HEK293T (cell line): ENCODE measurements at regions not wholly inside any gene's neighbourhood (a gene's known extent, or its start where the extent isn't known, plus 50 kb on each side); places are given as distances from the start of the nearest gene placed in this dataset.

ENCODE experiments used
- CTCF ChIA-PET: fragments of 350-600 bp; formaldehyde crosslinking; extraction: SDS; loops from one replicate; lab custom pipeline; 2021; ENCODE audit warnings: antibody characterized with exemption, inconsistent platforms; lab: Yijun Ruan, JAX
- POLR2A ChIA-PET: fragments of 350-600 bp; formaldehyde crosslinking; extraction: SDS; loops from one replicate; lab custom pipeline; 2020; ENCODE audit warnings: antibody characterized with exemption, inconsistent platforms; lab: Yijun Ruan, JAX
- DNase-seq: peaks from one replicate; pipeline ENCODE4 v3.0.0; 2012; ENCODE audit warnings: mixed read lengths; ENCODE audit errors: extremely low spot score
- ARNT ChIP-seq: fragments of 450-650 bp; IDR thresholded peaks from 2 replicates; pipeline ENCODE4 v1.6.1; 2017; ENCODE audit warnings: mild to moderate bottlenecking
- BHLHE40 ChIP-seq: fragments of 450-650 bp; IDR thresholded peaks from 2 replicates; pipeline ENCODE4 v1.6.1; 2016; ENCODE audit warnings: mild to moderate bottlenecking, moderate library complexity, borderline replicate concordance
- CTBP1 ChIP-seq: fragments of 450-650 bp; IDR thresholded peaks from 2 replicates; pipeline ENCODE4 v1.6.1; 2016; ENCODE audit warnings: borderline replicate concordance
- ELF4 ChIP-seq: fragments of 450-650 bp; IDR thresholded peaks from 2 replicates; pipeline ENCODE4 v1.6.1; 2017; ENCODE audit warnings: antibody characterized with exemption
- FOXA1 ChIP-seq: fragments of 450-650 bp; IDR thresholded peaks from 2 replicates; pipeline ENCODE4 v1.6.1; 2016; ENCODE audit warnings: mild to moderate bottlenecking
- FOXK2 ChIP-seq: fragments of 450-650 bp; IDR thresholded peaks from 2 replicates; pipeline ENCODE4 v1.6.1; 2016; ENCODE audit warnings: mild to moderate bottlenecking
- FOXM1 ChIP-seq: fragments of 450-650 bp; IDR thresholded peaks from 2 replicates; pipeline ENCODE4 v1.6.1; 2017; ENCODE audit warnings: mild to moderate bottlenecking, borderline replicate concordance
- HDGF ChIP-seq: fragments of 450-650 bp; IDR thresholded peaks from 2 replicates; pipeline ENCODE4 v1.6.1; 2017; ENCODE audit warnings: antibody characterized with exemption, borderline replicate concordance
- L3MBTL2 ChIP-seq: fragments of 450-650 bp; conservative IDR thresholded peaks from 2 replicates; pipeline ENCODE4 v1.6.1; 2016; ENCODE audit warnings: mild to moderate bottlenecking
- LEF1 ChIP-seq: fragments of 450-650 bp; IDR thresholded peaks from 2 replicates; pipeline ENCODE4 v1.6.1; 2017; ENCODE audit warnings: mild to moderate bottlenecking, borderline replicate concordance
- NFRKB ChIP-seq: fragments of 450-650 bp; IDR thresholded peaks from 2 replicates; pipeline ENCODE4 v1.6.1; 2016; ENCODE audit warnings: mild to moderate bottlenecking, moderate library complexity
- SP1 ChIP-seq: fragments of 450-650 bp; IDR thresholded peaks from 2 replicates; pipeline ENCODE4 v1.6.1; 2017
- SUZ12 ChIP-seq: fragments of 450-650 bp; IDR thresholded peaks from 2 replicates; pipeline ENCODE4 v1.6.1; 2016; ENCODE audit warnings: mild to moderate bottlenecking
- TARDBP ChIP-seq: fragments of 450-650 bp; IDR thresholded peaks from 2 replicates; pipeline ENCODE4 v1.6.1; 2016
- ZNF384 ChIP-seq: fragments of 450-650 bp; IDR thresholded peaks from 2 replicates; pipeline ENCODE4 v1.6.1; 2016
- TF ChIP-seq, protein P1 (sequence below): fragments of 450-650 bp; IDR thresholded peaks from 2 replicates; pipeline ENCODE4 v1.6.1; 2016

DNA sequence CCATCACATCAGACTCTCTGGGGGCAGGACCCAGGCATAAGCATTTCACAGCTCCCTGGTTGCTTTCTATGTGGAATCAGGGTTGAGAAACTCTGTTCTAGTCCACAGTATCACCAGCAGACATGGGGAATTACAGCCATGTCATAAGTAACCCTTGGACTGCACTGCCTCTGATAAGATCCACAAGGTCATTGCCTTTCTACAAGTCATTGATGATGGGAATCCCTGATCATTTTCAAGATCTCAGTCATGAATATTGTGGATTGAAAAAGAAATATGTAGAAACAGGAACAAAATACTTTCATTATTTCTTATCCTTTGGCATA, 304.1 kb downstream of the KLF6 start:
- CTCF ChIA-PET = no interaction called here

DNA sequence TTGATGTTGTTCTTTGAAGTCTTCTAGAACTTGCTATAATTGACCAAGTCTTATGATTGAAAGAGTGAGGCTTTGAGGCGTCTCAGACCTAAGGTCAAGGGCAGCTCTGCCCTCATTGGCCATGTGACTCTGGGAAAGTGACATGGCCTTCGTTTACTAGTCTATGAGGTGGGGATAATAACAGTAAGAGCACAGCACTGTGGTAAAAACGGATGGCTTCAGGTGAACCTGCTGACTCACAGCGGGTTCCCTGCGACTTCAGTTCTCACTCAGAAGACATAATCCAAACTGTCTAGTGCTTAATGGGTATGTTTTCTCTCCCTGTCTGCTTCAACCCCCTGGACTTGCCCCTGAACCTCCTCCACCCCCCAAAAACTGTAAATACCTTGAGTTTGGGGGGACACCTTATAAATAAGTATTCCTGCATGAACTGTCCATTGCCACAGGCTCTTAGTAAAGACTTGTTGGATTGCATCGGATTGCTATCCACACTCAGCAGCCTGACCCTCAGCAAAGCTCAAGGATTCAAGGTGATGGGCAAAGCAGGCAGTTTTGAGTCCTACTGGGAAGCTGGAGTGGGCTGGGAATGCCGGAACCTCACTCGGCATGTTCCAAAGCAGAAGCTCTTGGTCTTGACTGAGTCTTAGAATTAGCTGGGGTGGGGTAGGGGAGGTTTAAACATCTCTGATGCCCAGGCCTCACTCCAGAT, 304.6 kb downstream of the KLF6 start:
- ChIA-PET POLR2A (no interaction called here), CTCF (no interaction called here)
- no peak for DNase-seq
- no peak for TF ChIP-seq FOXA1
- TF ChIP-seq L3MBTL2 = no peak
- TF ChIP-seq FOXM1 = no peak
- no peak for TF ChIP-seq SUZ12

More for the DNA sequence above, 304.1 kb downstream of the KLF6 start:
- no peak for TF ChIP-seq LEF1
- TF ChIP-seq ARNT = no peak
- no peak for TF ChIP-seq FOXK2
- no peak for TF ChIP-seq CTBP1
- TF ChIP-seq ELF4 = no peak
- no peak for TF ChIP-seq BHLHE40
- TF ChIP-seq HDGF = no peak
- no peak for TF ChIP-seq ZNF384
- TF ChIP-seq L3MBTL2 = no peak
- TF ChIP-seq SUZ12 = no peak
- no peak for TF ChIP-seq TARDBP
- TF ChIP-seq SP1 = no peak
- no peak for TF ChIP-seq FOXA1
- no peak for TF ChIP-seq FOXM1
- POLR2A ChIA-PET = no interaction called here
- no peak for DNase-seq

DNA sequence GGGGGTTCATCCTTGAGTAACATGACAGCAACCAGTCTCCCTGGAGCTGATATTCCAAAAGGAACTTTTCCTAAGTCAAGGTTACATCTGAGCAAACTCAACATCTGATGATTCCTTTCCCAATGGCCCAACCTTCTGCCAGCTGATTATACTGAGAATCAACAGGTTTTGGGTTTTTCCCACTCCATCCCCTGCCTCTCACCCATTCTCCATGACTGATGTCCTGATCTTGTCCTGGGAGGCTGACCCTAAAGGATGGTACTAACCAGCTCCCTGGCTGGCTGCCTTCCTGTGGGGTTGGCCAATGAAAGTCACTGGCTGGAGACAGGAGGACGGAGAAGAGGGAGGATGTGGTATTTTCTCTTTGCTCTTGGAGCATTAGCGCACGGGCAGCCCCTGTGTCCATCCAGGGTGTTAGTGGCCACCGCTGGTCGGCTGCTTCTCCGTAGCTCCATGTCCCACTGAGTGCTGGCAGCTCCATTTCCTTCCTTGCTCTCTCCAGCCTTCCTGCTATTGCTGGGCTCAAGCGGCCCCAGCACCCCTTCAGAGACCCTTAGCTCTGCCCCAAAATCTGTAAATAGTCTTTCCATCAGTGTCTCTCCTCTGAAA, 306.2 kb upstream of the PITRM1 start:
- TF ChIP-seq CTBP1 (no peak), ELF4 (no peak)
- ChIA-PET CTCF (no interaction called here), POLR2A (no interaction called here)
- no peak for DNase-seq

DNA sequence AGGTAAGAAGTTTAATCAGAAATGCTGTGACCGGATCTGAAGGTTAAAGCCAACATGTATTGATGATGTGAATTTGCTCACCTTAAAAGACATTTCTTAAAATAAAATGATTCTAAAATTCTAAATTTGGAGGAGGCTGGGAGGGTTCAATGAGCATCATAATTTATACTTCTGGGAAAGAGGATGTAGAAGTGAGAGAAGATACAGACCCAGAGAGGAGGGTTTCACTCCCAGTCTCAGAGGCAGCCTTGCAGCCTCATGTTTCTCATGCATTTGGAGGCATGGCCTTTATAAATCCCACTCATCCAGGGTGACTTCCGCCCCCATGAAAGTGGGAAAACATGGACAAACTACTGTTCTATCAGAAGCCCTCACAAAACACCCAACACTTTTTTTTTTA, 305.6 kb upstream of the PITRM1 start:
- no peak for TF ChIP-seq ARNT
- no peak for DNase-seq
- POLR2A ChIA-PET = no interaction called here
- CTCF ChIA-PET = no interaction called here

DNA sequence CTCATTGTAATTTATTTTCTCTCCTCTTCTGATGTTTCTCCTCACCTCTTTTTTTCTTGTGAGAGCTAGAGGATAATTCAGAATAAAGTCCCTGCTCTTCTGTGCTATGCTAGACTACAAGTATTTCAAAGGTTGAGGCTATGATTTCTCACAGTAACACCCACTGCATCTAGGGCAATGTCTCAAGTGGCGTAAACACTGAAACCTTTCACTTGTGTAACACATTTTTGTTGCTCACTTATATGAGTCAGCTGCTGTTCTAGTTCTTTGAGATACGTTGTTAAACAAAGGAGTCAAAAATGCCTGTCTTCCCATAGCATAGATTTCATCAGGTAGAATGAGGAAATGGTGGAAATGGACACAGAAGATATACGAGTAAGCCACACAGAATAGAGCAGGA, 305.1 kb upstream of the PITRM1 start:
- DNase-seq = no peak
- TF ChIP-seq NFRKB = no peak
- TF ChIP-seq FOXK2 = no peak
- TF ChIP-seq BHLHE40 = no peak
- no peak for TF ChIP-seq SUZ12
- POLR2A ChIA-PET = no interaction called here
- CTCF ChIA-PET = no interaction called here

DNA sequence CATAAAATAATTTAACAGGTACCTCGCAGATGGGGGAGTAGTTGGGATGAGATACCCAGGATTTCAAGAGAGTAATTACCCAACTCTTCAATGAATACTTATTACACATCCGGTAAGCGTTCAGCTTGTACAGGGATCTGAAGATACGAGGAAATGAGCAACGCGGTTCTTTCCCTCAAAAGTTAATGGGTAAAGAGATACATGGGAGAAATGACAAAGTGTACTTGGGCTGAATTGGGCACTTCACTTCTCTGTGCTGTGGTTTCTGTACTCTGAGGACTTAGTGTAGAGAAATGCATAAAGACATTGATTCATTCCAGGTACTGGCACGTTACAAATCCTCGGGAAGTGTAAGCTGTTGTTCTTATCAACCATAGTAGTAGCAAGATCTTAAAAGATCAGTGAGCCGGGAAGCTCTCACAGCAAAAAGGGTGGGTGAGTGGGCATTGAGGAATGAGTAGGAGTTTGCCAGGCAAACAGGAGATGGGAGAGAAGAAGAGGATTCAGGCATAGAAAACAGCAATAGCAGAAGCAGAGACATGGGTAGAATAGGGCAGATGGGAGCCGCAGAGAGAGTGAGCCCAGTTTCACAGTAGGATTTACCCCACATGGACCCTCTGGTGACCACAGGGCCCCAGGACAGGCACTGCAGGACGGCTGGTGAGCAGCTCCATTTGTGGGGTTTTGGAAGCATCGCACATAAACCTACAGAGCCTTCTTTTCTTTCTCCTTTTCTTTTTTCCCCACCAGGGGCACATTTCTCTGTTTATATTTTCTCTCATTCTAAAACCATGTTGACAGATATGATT, 304.3 kb upstream of the PITRM1 start:
- DNase-seq = no peak
- TF ChIP-seq HDGF = no peak
- no peak for TF ChIP-seq ELF4
- no peak for TF ChIP-seq FOXA1
- TF ChIP-seq FOXK2 = no peak
- no peak for TF ChIP-seq SP1
- no peak for TF ChIP-seq NFRKB
- no peak for TF ChIP-seq TARDBP
- no peak for TF ChIP-seq CTBP1
- no peak for TF ChIP-seq SUZ12
- TF ChIP-seq FOXM1 = no peak
- no peak for TF ChIP-seq ZNF384
- TF ChIP-seq BHLHE40 = no peak
- no peak for TF ChIP-seq LEF1
- TF ChIP-seq, protein P1, sequence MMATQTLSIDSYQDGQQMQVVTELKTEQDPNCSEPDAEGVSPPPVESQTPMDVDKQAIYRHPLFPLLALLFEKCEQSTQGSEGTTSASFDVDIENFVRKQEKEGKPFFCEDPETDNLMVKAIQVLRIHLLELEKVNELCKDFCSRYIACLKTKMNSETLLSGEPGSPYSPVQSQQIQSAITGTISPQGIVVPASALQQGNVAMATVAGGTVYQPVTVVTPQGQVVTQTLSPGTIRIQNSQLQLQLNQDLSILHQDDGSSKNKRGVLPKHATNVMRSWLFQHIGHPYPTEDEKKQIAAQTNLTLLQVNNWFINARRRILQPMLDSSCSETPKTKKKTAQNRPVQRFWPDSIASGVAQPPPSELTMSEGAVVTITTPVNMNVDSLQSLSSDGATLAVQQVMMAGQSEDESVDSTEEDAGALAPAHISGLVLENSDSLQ = no peak
- no peak for TF ChIP-seq ARNT
- CTCF ChIA-PET = no interaction called here
- POLR2A ChIA-PET = no interaction called here

DNA sequence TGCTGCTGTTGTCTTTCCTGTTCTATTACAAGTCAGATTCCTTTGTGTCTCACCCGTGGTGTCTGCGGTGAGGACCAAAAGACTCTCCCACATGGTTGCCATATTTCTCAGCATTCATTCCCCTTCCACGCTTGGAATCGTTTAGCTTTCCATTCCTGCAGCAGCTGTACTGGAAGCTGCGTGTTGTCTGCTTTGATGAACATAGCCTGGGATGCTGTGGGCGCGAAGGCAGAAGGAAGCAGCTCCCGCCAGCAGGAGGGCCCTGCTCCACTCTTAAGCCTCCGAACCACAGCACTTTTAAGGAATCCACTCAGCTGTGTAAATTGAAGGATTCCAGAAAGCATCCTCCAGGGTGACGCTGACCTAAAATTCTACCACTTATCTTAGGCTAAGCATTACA, 303.6 kb upstream of the PITRM1 start:
- no peak for TF ChIP-seq SP1
- TF ChIP-seq ELF4 = no peak
- no peak for TF ChIP-seq ZNF384
- TF ChIP-seq ARNT = no peak
- no peak for TF ChIP-seq SUZ12
- no peak for TF ChIP-seq HDGF
- no peak for TF ChIP-seq CTBP1
- no peak for TF ChIP-seq LEF1
- TF ChIP-seq BHLHE40 = no peak
- no peak for DNase-seq
- CTCF ChIA-PET = no interaction called here
- POLR2A ChIA-PET = no interaction called here

DNA sequence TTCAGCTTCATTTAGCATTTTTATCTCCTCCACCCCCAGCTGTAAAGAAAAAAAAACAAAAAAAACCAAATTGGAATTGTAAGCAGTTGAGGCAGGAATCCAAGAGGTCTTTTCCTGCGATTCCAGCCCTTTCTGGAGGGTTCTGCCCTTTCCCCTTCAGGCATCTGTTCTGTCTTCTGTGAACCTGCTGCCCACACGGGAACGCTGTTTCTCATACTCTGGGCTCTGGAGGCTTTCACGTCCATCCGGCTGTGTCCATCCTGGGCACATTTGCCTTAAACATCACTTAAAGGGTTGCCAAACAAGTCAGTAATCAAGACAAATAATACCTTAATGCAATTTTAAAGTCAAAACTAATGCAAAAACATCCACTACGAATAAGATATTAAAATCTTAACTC, 302.8 kb upstream of the PITRM1 start:
- no peak for DNase-seq
- CTCF ChIA-PET = no interaction called here
- TF ChIP-seq SP1 = no peak
- TF ChIP-seq NFRKB = no peak
- TF ChIP-seq SUZ12 = no peak
- TF ChIP-seq FOXM1 = no peak
- TF ChIP-seq LEF1 = no peak
- TF ChIP-seq ARNT = no peak
- TF ChIP-seq ZNF384 = no peak
- TF ChIP-seq ELF4 = no peak
- TF ChIP-seq CTBP1 = no peak
- TF ChIP-seq HDGF = no peak
- POLR2A ChIA-PET = no interaction called here
